ENCODE measurements at regions not wholly inside any gene's neighbourhood (a gene's known extent, or its start where the extent isn't known, plus 50 kb on each side); places are given as distances from the start of the nearest gene placed in this dataset.
A peak's percentile ranks its signal among the peaks of the same experiment; 100 is the strongest.

DNA sequence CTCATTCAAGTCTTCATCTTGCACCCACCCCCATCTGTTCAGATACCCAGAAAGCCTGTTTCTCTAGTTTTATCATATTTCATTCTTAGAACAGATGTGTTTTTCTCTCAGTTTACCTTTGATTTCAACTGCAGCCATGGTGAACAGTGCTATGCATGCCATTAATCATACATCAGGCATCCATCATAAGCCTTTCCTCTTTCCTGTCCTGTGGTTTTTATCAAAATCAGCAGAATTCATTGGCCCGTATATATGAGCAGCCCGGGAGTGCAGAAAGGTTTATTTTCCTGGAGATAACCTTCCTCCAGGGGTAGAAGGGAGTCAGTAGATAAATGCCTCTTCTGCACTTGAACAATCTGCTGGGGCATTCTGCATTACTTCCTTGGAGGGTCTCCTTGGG, 65.7 kb downstream of the IL21 start:
- H3K9me3 Mint-ChIP-seq, result peaks cover 10 to 17% of the 10 kb centered on the region in 2 donors
- no peak for DNase-seq (ENCODE audit: low spot score in 2 of 2)
- peak in 1 of 2 donors; percentile 6 for ATAC-seq
- peak overlapping the region; percentile 66 to 72 for H3K27ac Mint-ChIP-seq
- H3K36me3 Mint-ChIP-seq, result peaks cover 0 to 52% of the 10 kb centered on the region in 2 donors

DNA sequence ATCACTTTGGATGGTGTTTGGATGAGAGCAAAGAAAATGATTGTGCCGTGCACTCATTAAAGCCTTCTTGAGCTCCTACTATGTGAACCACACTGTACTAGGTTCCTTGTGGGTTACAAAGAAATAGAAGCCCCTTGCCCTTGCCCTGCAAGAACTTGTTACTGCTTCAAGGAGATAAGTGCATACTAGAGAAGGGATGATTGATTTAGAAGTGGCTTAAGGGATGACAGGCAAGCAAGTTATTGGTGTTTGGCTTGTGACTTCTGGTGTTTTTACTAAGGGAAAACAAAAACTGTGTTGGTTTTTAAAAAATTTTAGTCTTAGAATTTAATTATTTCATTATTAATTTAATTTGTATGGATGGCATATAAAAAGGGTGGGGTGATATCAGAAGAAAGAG, 67.4 kb downstream of the IL21 start:
- no peak for ATAC-seq
- Mint-ChIP-seq H3K27ac (peak overlapping the region; percentile 72 to 78), H3K36me3 (peaks cover 0 to 39% of the 10 kb centered on the region in 2 donors), H3K9me3 (peaks cover 6 to 11% of the 10 kb centered on the region in 2 donors)
- no peak for DNase-seq (ENCODE audit: low spot score in 2 of 2)

DNA sequence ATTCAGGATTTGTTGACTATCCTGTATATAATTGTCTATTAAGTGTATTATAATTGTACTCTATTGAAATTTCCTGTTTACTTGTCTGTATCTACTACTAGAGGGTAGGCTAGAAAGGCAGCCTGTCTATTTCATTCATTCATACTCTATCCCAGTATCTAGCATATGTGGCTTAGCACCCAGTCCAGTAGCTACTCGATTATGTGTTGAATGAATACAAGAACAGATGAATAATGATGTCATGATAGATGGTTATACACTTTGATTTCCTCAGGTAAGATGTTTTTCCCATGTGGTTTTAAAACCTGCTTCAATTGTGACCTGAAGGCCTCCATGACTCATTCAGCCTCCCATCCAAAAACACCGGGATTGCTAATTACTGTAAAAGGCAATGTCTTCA, 68.0 kb downstream of the IL21 start:
- DNase-seq (ENCODE audit: low spot score in 2 of 2) (no peak), ATAC-seq (peak; percentile 63 to 70)
- Mint-ChIP-seq H3K9me3 (peaks cover 6 to 11% of the 10 kb centered on the region in 2 donors), H3K36me3 (peaks cover 0 to 36% of the 10 kb centered on the region in 2 donors), H3K27ac (peak overlapping the region; percentile 72 to 78)

DNA sequence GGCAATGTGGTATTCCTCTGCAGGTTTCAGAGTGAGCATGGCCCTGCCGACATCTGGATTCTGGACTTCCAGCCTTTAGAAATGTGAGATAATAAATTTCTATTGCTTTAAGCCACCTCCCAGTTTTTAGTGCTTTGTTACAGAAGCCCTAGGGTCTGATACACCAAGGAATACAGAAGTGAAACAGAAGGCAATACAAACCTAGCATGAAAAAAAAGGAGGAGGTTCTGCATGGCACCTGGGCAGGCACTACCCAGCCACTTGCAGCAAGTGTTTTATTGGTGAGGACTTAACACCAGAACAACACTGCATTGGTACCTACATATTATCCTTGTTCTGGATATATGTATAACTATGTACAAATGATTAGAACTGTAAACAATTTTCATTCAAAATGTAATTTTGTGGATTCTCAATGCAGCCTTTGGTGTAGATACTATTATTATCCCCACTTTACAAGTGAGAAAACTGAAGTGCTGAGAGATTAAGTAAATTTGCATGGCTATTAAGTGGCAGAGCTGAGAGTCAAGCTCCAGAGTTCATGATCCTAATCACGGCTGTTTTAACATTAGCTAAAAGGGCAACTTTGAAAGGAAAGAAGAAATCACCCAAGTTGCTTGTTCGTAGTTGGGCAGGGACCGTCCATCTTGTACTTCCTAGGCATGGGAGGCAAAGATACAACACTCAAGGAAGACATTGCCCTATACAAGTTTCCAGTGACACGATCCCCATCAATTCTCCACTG, 71.8 kb downstream of the IL21 start:
- Mint-ChIP-seq H3K36me3 (peaks cover 0 to 15% of the 10 kb centered on the region in 2 donors), H3K9me3 (peaks cover 3% of the 10 kb centered on the region in 2 donors), H3K27ac (peak overlapping the region; percentile 88 to 92)
- peak in 1 of 2 donors; percentile 5 for ATAC-seq
- DNase-seq (ENCODE audit: low spot score in 2 of 2), result no peak

DNA sequence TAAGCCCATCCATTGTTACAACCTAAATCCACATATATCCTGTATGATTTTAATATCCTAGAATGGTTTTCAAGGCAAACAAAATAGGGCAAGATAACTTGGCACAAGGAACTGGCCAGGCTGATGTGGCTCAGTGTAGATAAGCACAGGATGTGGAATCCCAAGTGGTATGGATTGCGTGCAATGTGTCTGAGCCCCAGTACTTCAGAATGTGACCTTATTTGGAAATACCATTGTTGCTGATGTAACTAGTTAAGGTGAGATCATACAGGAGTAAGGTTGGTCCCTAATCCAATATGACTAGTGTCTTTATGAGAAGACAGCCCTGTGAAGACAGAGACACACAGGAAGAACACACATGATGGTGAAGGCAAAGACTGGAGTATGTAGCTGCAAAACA, 72.4 kb downstream of the IL21 start:
- peak overlapping the region; percentile 88 to 92 for H3K27ac Mint-ChIP-seq
- H3K36me3 Mint-ChIP-seq, result peaks cover 0 to 14% of the 10 kb centered on the region in 2 donors
- DNase-seq (ENCODE audit: low spot score in 2 of 2) (no peak), ATAC-seq (peak; percentile 67 to 80)
- H3K9me3 Mint-ChIP-seq, result no peaks in the 10 kb centered on the region

DNA sequence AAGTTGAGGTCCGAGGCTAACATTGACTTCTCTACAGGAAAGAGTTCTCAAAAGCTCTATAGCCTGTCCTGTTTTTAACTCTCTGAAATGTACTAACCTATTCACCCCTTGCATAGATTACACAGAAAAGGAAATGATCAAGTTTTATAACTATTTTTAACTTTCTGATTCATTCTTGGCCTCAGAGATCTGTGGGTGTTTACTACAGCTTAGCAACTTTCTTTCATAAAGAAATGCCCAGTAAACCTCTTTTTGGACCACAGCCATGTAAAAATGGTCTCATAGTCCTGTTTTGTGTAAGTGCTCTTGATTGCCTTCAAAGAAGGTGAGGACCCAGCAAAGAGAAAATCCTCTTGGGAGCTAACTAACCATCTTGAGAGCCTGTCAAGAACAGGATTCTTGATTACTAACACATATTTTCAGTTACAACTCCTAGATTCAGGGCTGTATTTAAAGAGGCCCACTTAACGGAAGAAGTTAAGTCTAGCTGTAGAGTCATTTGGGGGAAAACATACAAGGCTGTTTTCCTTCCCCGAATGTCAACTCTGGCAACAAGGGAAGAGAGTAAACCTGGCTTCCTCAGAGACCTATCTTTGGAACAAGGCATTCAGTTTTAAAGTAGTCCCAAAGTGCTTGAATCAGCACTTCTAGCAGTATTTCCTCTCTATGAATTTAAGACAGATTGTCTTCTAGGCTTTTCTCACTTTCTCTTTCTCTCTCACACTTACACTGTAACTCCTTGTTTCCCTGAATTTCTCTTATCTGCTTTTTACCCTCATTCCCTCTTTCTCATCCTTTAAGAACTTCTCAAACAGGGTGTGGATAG, 78.2 kb downstream of the IL21 start:
- Mint-ChIP-seq H3K27ac (peak overlapping the region; percentile 96 to 97), H3K36me3 (peaks cover 0 to 7% of the 10 kb centered on the region in 2 donors), H3K9me3 (no peaks in the 10 kb centered on the region)
- ATAC-seq, result peak; percentile 63 to 77
- DNase-seq (ENCODE audit: low spot score in 2 of 2), result no peak

DNA sequence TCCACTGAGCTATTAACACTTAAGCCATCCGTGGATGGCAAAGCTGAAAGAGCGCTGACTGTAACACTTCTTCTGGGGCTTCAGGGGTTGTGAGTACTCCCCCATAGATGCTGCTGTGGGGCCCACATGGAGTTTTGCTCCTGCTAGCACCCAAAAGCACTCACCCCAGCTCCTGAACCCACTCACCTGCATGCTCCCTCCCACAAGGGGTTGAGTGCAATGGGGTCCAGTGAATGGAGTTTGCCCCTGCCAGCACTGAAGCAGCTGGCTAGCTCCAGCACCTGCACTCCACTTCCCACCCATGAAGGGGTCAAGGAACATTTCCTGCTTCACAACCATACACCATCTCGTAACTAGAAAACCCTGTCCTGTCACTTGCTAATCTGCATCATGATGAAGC, 78.9 kb downstream of the IL21 start:
- ATAC-seq, result no peak
- no peak for DNase-seq (ENCODE audit: low spot score in 2 of 2)
- Mint-ChIP-seq H3K27ac (peak overlapping the region; percentile 96 to 97), H3K36me3 (peaks cover 0 to 7% of the 10 kb centered on the region in 2 donors), H3K9me3 (no peaks in the 10 kb centered on the region)

DNA sequence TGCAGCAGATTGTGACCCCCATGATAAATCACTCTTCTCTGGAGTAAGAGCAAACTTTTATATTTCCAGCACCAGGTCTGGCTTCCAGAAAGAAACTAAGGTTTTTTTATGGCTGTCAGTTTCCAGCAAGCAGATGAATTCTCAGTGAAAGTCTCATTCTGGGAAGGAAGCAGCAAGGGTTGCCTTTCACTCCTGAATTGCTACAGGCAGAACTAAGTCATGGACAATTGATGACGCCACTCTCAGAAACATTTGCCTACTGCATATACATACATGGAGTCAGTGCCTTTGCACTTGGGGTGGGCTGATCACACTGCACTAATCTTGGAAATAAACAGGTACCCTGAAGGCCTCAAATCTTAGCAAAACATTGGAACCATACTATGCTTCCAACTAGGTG, 80.0 kb downstream of the IL21 start:
- DNase-seq (ENCODE audit: low spot score in 2 of 2) (no peak), ATAC-seq (no peak)
- Mint-ChIP-seq H3K36me3 (peaks cover 0 to 12% of the 10 kb centered on the region in 2 donors), H3K9me3 (peaks cover 4% of the 10 kb centered on the region in 2 donors), H3K27ac (peak overlapping the region; percentile 96 to 97)

DNA sequence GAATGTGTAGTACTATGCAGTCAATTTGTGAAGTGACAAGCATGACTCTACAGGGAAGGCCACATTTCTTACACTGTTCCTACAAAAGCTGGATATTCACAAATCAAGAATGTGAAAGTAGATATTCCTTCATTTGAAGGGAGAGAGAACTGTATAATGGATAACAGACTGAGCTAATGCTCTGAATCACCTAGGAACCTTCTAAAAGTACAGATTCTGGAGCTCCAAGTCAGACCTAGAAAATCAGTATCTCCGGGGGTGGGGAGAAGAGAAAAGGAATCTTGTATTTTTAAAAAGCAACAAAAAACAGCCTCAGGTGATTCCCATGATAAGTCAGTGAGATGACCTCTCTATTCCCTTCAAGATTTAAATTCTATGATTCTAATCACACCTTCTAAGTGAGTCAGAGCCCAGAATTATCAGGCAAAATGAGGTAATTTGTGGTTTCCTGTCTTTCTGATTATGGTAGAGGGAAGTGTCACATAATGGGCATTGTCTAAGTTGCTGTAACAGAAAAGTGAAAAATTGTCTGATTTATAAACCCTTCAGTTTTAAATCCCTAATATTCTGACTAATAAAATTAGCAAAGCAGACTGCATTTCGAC, 80.9 kb downstream of the IL21 start:
- peaks cover 0 to 21% of the 10 kb centered on the region in 2 donors for H3K36me3 Mint-ChIP-seq
- DNase-seq (ENCODE audit: low spot score in 2 of 2) (no peak), ATAC-seq (peak; percentile 60 to 72)
- H3K9me3 Mint-ChIP-seq, result peaks cover 6 to 13% of the 10 kb centered on the region in 2 donors
- H3K27ac Mint-ChIP-seq, result peak overlapping the region; percentile 96 to 97

DNA sequence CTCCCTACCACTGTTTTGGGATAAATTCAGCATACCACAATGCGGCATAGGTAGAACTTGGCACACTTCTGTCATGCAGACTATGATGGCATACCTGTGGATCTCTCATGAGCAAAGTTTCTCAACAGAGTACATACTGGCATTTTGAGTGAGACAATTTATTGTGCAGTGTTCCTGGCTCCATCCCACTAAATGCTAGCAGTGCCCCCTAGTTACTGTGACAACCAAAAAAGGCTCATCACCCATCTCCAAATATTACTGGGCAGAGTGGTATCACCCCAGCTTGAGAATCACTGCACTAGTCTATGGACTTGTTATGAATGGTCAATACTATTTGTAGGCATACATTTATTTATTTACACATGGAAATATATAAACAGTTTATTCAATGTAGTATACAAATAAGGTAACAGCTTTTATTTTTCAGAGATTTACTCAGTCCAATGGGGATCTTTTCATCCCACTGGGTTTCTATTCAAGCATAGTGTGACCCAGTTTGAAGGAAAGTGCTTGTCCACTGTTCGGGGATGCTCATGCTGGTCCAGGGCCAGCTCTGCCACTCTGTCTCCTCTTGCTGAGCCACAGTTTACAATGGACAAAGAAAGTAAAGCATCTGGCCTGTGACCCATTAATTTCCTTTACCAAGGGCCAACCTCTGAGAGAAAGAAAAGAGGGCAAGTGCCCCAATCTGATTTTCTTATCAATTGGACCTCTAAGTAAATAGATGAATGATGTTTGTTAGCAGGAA, 81.0 kb upstream of the IL2 start:
- Mint-ChIP-seq H3K36me3 (peaks cover 9 to 27% of the 10 kb centered on the region in 2 donors), H3K9me3 (peaks cover 10 to 23% of the 10 kb centered on the region in 2 donors), H3K27ac (peak overlapping the region; percentile 84 to 97)
- DNase-seq (ENCODE audit: low spot score in 2 of 2) (no peak), ATAC-seq (no peak)

DNA sequence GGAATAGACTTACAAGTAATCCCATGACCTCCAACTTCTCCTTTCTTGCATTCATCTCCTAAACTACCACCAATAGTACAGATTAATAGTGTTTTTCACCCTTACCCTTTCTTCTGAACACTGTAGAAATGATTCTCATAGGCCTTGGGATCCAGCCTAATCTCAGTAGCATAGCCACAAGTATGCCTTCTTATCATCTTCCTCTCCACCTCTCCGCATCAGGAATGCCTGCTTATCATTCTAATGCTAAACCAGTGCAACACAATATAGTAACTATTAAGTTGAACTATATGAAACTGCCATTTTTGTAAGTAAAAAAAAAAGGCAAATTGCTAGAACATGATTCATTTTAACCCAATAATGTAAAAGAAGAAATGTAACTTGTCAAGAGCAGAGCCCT, 79.5 kb upstream of the IL2 start:
- ATAC-seq (no peak), DNase-seq (ENCODE audit: low spot score in 2 of 2) (no peak)
- peak overlapping the region; percentile 60 to 97 for H3K27ac Mint-ChIP-seq
- peaks cover 9 to 37% of the 10 kb centered on the region in 2 donors for H3K36me3 Mint-ChIP-seq
- H3K9me3 Mint-ChIP-seq, result peaks cover 16 to 29% of the 10 kb centered on the region in 2 donors

DNA sequence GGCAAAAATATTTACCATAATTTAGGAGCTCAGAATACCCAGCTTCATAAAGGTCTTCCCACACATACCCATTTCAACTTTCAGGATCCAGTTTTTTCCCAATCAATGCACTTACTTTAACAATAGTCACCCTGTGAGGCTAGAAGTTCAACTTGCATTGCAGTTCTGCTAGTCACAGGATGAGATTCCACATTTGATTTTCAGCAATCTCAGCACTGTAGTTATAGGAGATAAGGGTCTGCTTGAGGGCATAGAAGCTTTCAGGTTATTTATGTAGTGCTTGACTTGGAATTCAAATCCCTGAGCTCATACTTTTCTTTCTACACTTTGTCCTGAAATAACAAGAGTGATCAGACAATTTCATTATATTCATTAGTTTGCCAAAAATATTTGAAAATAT, 78.3 kb upstream of the IL2 start:
- Mint-ChIP-seq H3K36me3 (peaks cover 9 to 49% of the 10 kb centered on the region in 2 donors), H3K27ac (peak overlapping the region in 1 of 2 donors; percentile 97), H3K9me3 (peaks cover 19 to 36% of the 10 kb centered on the region in 2 donors)
- no peak for ATAC-seq
- no peak for DNase-seq (ENCODE audit: low spot score in 2 of 2)

DNA sequence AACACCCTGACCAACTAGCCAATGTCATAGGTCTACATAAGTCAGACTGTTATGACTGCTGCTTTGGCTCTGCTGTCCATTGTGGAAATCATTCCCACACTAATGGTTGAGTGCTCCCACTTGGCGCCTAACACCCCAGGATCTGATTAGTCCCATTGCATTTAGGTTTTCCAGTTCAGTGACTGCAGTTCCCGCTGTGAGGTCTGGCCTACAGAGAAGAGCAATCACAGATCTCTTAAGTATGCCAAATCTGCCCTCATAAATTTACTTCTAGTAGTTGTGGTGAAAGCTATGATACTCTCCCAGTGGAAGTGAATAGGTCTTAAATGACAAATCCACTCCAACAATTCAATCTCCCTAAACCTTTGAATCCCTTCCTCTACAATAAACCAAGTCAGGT, 77.3 kb upstream of the IL2 start:
- no peak for DNase-seq (ENCODE audit: low spot score in 2 of 2)
- H3K36me3 Mint-ChIP-seq, result peaks cover 9 to 50% of the 10 kb centered on the region in 2 donors
- H3K27ac Mint-ChIP-seq, result no peak overlapping the region
- peaks cover 19 to 40% of the 10 kb centered on the region in 2 donors for H3K9me3 Mint-ChIP-seq
- ATAC-seq, result no peak

DNA sequence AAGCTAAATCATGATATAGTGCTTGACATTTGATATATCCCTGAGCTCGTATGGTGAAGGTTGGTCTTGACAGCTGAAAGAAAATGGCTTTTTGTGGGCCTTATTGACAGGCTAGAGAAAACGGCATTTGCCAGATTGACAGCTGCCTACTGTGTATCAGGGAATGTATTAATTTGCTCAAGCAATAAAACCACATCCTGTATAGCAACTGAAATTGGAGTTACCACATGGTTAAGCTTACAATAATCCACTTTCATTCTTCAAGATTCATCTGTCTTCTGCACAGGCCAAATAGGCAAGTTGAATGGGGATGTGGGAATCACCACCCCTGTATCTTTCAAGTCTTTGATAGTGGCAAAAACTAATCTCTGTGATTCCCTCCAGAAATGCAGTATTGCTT, 76.2 kb upstream of the IL2 start:
- ATAC-seq (no peak), DNase-seq (ENCODE audit: low spot score in 2 of 2) (no peak)
- peaks cover 9 to 50% of the 10 kb centered on the region in 2 donors for H3K36me3 Mint-ChIP-seq
- peaks cover 19 to 41% of the 10 kb centered on the region in 2 donors for H3K9me3 Mint-ChIP-seq
- H3K27ac Mint-ChIP-seq, result no peak overlapping the region

DNA sequence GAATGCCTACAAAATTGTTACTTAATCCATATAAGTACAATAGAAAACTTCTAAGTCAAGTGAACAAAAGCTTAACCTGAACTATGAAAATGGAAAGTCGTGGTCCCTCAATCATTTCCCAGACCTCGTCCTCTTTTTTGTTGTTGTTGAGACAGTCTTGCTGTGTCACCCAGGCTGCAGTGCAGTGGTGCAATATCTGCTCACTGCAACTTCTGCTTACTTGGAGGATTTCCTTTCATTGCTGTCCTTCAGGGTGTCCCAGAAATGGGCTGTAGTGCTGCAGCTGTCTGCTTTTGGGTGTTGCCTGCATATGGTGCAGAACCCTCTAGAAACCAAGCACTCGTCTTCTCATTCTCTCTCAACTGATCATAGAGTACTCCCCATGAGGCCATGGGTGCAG, 75.0 kb upstream of the IL2 start:
- Mint-ChIP-seq H3K9me3 (peaks cover 19 to 41% of the 10 kb centered on the region in 2 donors), H3K36me3 (peaks cover 9 to 54% of the 10 kb centered on the region in 2 donors), H3K27ac (no peak overlapping the region)
- no peak for ATAC-seq
- no peak for DNase-seq (ENCODE audit: low spot score in 2 of 2)

DNA sequence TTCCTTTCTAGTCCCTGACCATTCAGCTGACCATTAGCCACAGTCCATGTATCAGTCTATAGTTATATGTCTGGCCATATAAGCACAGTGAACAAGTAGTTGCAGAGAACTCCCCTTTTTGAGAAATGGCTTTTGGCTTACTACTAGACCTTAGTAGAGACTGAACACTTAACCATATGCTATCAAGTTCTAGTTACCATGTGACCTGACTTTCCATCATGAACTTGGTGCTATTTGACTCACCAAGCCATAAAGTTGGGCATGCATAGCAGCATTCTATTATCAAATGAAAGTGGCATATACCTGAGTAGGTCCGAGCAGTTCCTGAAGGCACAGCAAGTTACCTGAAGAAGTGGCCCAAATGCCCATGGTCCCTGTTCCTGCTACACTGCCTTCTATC, 74.5 kb upstream of the IL2 start:
- no peak for DNase-seq (ENCODE audit: low spot score in 2 of 2)
- peaks cover 9 to 55% of the 10 kb centered on the region in 2 donors for H3K36me3 Mint-ChIP-seq
- ATAC-seq, result peak; percentile 24 to 37
- H3K27ac Mint-ChIP-seq, result no peak overlapping the region
- peaks cover 17 to 38% of the 10 kb centered on the region in 2 donors for H3K9me3 Mint-ChIP-seq
